ENCODE measurements at regions not wholly inside any gene's neighbourhood (a gene's known extent, or its start where the extent isn't known, plus 50 kb on each side); places are given as distances from the start of the nearest gene placed in this dataset.

- Histone ChIP-seq H3K4me1 (ENCODE audit: control insufficient read depth, insufficient read depth, low read length) (no peaks in the 10 kb centered on the region), H3K9me3 (ENCODE audit: control insufficient read depth, low read length) (no peaks in the 10 kb centered on the region), H3K4me3 (ENCODE audit: low read length) (no peak overlapping the region), H3K36me3 (ENCODE audit: control insufficient read depth, insufficient read depth, low read length) (no peaks in the 10 kb centered on the region), H3K27ac (ENCODE audit: low read depth, low read length) (no peak overlapping the region), H3K9ac (ENCODE audit: extremely low read depth, low read length, poor library complexity, severe bottlenecking) (no peak overlapping the region), H3K27me3 (ENCODE audit: control insufficient read depth, insufficient read depth, low read length, poor library complexity, severe bottlenecking) (no peaks in the 10 kb centered on the region)
- H3K4me3 Mint-ChIP-seq: no peak overlapping the region
- no peak for DNase-seq
- no peaks in the 10 kb centered on the region for H3K27me3 Mint-ChIP-seq (ENCODE audit: insufficient read depth)
- TF ChIP-seq, protein P1, sequence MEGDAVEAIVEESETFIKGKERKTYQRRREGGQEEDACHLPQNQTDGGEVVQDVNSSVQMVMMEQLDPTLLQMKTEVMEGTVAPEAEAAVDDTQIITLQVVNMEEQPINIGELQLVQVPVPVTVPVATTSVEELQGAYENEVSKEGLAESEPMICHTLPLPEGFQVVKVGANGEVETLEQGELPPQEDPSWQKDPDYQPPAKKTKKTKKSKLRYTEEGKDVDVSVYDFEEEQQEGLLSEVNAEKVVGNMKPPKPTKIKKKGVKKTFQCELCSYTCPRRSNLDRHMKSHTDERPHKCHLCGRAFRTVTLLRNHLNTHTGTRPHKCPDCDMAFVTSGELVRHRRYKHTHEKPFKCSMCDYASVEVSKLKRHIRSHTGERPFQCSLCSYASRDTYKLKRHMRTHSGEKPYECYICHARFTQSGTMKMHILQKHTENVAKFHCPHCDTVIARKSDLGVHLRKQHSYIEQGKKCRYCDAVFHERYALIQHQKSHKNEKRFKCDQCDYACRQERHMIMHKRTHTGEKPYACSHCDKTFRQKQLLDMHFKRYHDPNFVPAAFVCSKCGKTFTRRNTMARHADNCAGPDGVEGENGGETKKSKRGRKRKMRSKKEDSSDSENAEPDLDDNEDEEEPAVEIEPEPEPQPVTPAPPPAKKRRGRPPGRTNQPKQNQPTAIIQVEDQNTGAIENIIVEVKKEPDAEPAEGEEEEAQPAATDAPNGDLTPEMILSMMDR (conservative IDR thresholded peaks at IDR 0.05): no peak
- H3K9me3 Mint-ChIP-seq: peaks cover 23% of the 10 kb centered on the region
- no peak overlapping the region for H3K27ac Mint-ChIP-seq
- no peaks in the 10 kb centered on the region for H3K4me1 Mint-ChIP-seq
- WGBS, 2 experiments (ENCODE audit: insufficient coverage in 1 of 2, insufficient read length in 1 of 2): 73 to 80% methylated on average over 1 to 6 of the region's 6 CpGs
- no peaks in the 10 kb centered on the region for H3K36me3 Mint-ChIP-seq (ENCODE audit: low read depth)
Measured at GRCh38 chrX:36804066-36804465, 204.1 kb upstream of the FAM47C start.

DNA sequence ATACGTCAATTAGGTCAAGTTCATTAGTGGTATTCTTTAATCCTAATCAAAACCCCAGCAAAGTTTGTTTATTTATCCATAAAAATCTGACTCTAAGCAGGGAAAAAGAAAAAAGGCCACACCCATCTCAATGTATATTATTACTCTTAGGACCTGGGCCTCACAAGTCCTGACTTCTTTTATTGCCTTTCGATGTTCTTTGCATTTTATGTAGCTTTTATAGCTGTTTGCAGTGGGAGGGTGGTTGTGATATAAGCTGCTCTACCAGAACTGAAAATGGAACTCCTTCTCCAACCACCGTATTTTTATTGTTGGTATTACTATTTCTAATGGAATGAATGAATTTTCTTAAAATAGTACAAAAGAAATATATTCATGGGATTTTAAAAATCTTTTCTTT is 163.3 kb upstream of the FAM47C start:
- Histone ChIP-seq H3K9me3 (ENCODE audit: control insufficient read depth, low read length) (no peaks in the 10 kb centered on the region), H3K4me3 (ENCODE audit: low read length) (no peak overlapping the region), H3K9ac (ENCODE audit: extremely low read depth, low read length, poor library complexity, severe bottlenecking) (no peak overlapping the region), H3K4me1 (ENCODE audit: control insufficient read depth, insufficient read depth, low read length) (no peaks in the 10 kb centered on the region), H3K36me3 (ENCODE audit: control insufficient read depth, insufficient read depth, low read length) (no peaks in the 10 kb centered on the region), H3K27me3 (ENCODE audit: control insufficient read depth, insufficient read depth, low read length, poor library complexity, severe bottlenecking) (no peaks in the 10 kb centered on the region), H3K27ac (ENCODE audit: low read depth, low read length) (no peak overlapping the region)
- 83% methylated on average over 1 of the region's 3 CpGs; no CpG with 5 or more reads in 1 of the 2 experiments for WGBS, 2 experiments (ENCODE audit: insufficient coverage in 1 of 2, insufficient read length in 1 of 2)
- no peaks in the 10 kb centered on the region for H3K4me1 Mint-ChIP-seq
- H3K27ac Mint-ChIP-seq: no peak overlapping the region
- no peaks in the 10 kb centered on the region for H3K27me3 Mint-ChIP-seq (ENCODE audit: insufficient read depth)
- no peak overlapping the region for H3K4me3 Mint-ChIP-seq
- DNase-seq: no peak
- peaks cover 13% of the 10 kb centered on the region for H3K9me3 Mint-ChIP-seq
- no peaks in the 10 kb centered on the region for H3K36me3 Mint-ChIP-seq (ENCODE audit: low read depth)
- TF ChIP-seq, protein P1 (conservative IDR thresholded peaks at IDR 0.05): no peak

GRCh38 chrX:36847496-36847895 is 160.7 kb upstream of the FAM47C start:
- WGBS, 2 experiments (ENCODE audit: insufficient coverage in 1 of 2, insufficient read length in 1 of 2): 74% methylated on average over 3 of the region's 4 CpGs; no CpG with 5 or more reads in 1 of the 2 experiments
- no peak for DNase-seq
- H3K36me3 Mint-ChIP-seq (ENCODE audit: low read depth): no peaks in the 10 kb centered on the region
- TF ChIP-seq, protein P1 (conservative IDR thresholded peaks at IDR 0.05): no peak
- H3K4me1 Mint-ChIP-seq: no peaks in the 10 kb centered on the region
- H3K36me3 ChIP-seq (ENCODE audit: control insufficient read depth, insufficient read depth, low read length): no peaks in the 10 kb centered on the region
- H3K27ac Mint-ChIP-seq: no peak overlapping the region
- H3K4me3 ChIP-seq (ENCODE audit: low read length): no peak overlapping the region
- H3K27ac ChIP-seq (ENCODE audit: low read depth, low read length): no peak overlapping the region
- no peaks in the 10 kb centered on the region for H3K9me3 ChIP-seq (ENCODE audit: control insufficient read depth, low read length)
- H3K4me3 Mint-ChIP-seq: no peak overlapping the region
- H3K4me1 ChIP-seq (ENCODE audit: control insufficient read depth, insufficient read depth, low read length): no peaks in the 10 kb centered on the region
- H3K9me3 Mint-ChIP-seq: peaks cover 25% of the 10 kb centered on the region
- no peak overlapping the region for H3K9ac ChIP-seq (ENCODE audit: extremely low read depth, low read length, poor library complexity, severe bottlenecking)
- no peaks in the 10 kb centered on the region for H3K27me3 Mint-ChIP-seq (ENCODE audit: insufficient read depth)
- H3K27me3 ChIP-seq (ENCODE audit: control insufficient read depth, insufficient read depth, low read length, poor library complexity, severe bottlenecking): no peaks in the 10 kb centered on the region

Data from endodermal cell (in vitro differentiated cells).